Trophoblast cell (in vitro differentiated cells and primary cell): ENCODE measurements at regions not wholly inside any gene's neighbourhood (a gene's known extent, or its start where the extent isn't known, plus 50 kb on each side); places are given as distances from the start of the nearest gene placed in this dataset.

Source experiments
- DNase-seq, 2 donors: peaks; one replicate each; pipeline ENCODE4 v3.0.0-alpha.2; 2016
- H2AFZ ChIP-seq: 2 replicates; pipeline ENCODE4 v1.6.1; 2013; ENCODE audit warnings: low read length, moderate library complexity, mild to moderate bottlenecking; ENCODE audit not compliant: insufficient read depth, poor library complexity
- H2AK5ac ChIP-seq: 2 replicates; pipeline ENCODE4 v1.6.1; 2013; ENCODE audit warnings: mild to moderate bottlenecking, low read length
- H2BK120ac ChIP-seq: 2 replicates; pipeline ENCODE4 v1.6.1; 2013; ENCODE audit warnings: low read length, mild to moderate bottlenecking, moderate library complexity; ENCODE audit not compliant: insufficient read depth, poor library complexity
- H2BK12ac ChIP-seq: 2 replicates; pipeline ENCODE4 v1.6.1; 2013; ENCODE audit warnings: mild to moderate bottlenecking, low read length, moderate library complexity
- H2BK5ac ChIP-seq: 2 replicates; pipeline ENCODE4 v1.6.1; 2013; ENCODE audit warnings: low read length, low read depth, moderate library complexity, mild to moderate bottlenecking; ENCODE audit not compliant: poor library complexity
- H3K14ac ChIP-seq: 2 replicates; pipeline ENCODE4 v1.6.1; 2013; ENCODE audit warnings: mild to moderate bottlenecking, low read length
- H3K18ac ChIP-seq: 2 replicates; pipeline ENCODE4 v1.6.1; 2013; ENCODE audit warnings: mild to moderate bottlenecking, low read length
- H3K23ac ChIP-seq: 2 replicates; pipeline ENCODE4 v1.6.1; 2013; ENCODE audit warnings: low read length
- H3K27ac ChIP-seq: 2 replicates; pipeline ENCODE4 v1.5.1; 2013; ENCODE audit warnings: low read depth, mild to moderate bottlenecking, inconsistent platforms, low read length, moderate library complexity
- H3K27me3 ChIP-seq: 2 replicates; pipeline ENCODE4 v1.6.1; 2013; ENCODE audit warnings: inconsistent platforms, mild to moderate bottlenecking, low read length, moderate library complexity; ENCODE audit not compliant: insufficient read depth
- H3K36me3 ChIP-seq, 2 experiments: 1 replicate in 1 of 2; 2 replicates in 1 of 2; pipeline ENCODE4 v1.6.1; 2013; ENCODE audit warnings: low read length in 2 of 2, mild to moderate bottlenecking in 2 of 2, moderate library complexity in 1 of 2; ENCODE audit not compliant: insufficient read depth in 2 of 2, control insufficient read depth in 1 of 2
- H3K4ac ChIP-seq: 2 replicates; pipeline ENCODE4 v1.6.1; 2013; ENCODE audit warnings: low read depth, mild to moderate bottlenecking, low read length, moderate library complexity
- H3K4me1 ChIP-seq, 2 experiments: 1 replicate in 1 of 2; 2 replicates in 1 of 2; pipeline ENCODE4 v1.6.1; 2013; ENCODE audit warnings: low read length in 2 of 2, mild to moderate bottlenecking in 2 of 2, moderate library complexity in 1 of 2; ENCODE audit not compliant: insufficient read depth in 2 of 2, control insufficient read depth in 1 of 2
- H3K4me2 ChIP-seq: 2 replicates; pipeline ENCODE4 v1.6.1; 2013; ENCODE audit warnings: inconsistent platforms, mild to moderate bottlenecking, low read length, moderate library complexity
- H3K4me3 ChIP-seq: 2 replicates; pipeline ENCODE4 v1.5.1; 2013; ENCODE audit warnings: mild to moderate bottlenecking, low read depth, low read length, inconsistent platforms
- H3K79me1 ChIP-seq: one replicate; pipeline ENCODE4 v1.6.1; 2013; ENCODE audit warnings: low read length
- H3K79me2 ChIP-seq: 2 replicates; pipeline ENCODE4 v1.6.1; 2013; ENCODE audit warnings: low read length, mild to moderate bottlenecking; ENCODE audit not compliant: control insufficient read depth, insufficient read depth, poor library complexity
- H3K9ac ChIP-seq: 2 replicates; pipeline ENCODE4 v1.6.1; 2013; ENCODE audit warnings: mild to moderate bottlenecking, low read length
- H3K9me3 ChIP-seq: 2 replicates; pipeline ENCODE4 v1.6.1; 2013; ENCODE audit warnings: low read depth, mild to moderate bottlenecking, control low read depth, inconsistent platforms, low read length; ENCODE audit not compliant: insufficient read depth
- H4K12ac ChIP-seq: 2 replicates; pipeline ENCODE4 v1.6.1; 2013; ENCODE audit warnings: low read depth, mild to moderate bottlenecking, low read length, moderate library complexity
- H4K8ac ChIP-seq: 2 replicates; pipeline ENCODE4 v1.6.1; 2013; ENCODE audit warnings: low read depth, mild to moderate bottlenecking, low read length, moderate library complexity
- H4K91ac ChIP-seq: one replicate; pipeline ENCODE4 v1.6.1; 2013; ENCODE audit warnings: low read depth, mild to moderate bottlenecking, low read length, moderate library complexity
- WGBS: extraction: QIAGEN DNeasy Blood & Tissue Kit; methylation state at CpG from one replicate; pipeline ENCODE4 v1.1.7; 2013; ENCODE audit warnings: missing lambda C conversion rate; ENCODE audit not compliant: insufficient read length, insufficient coverage; ENCODE audit errors: extremely low coverage; 5-methylcytosine and 5-hydroxymethylcytosine counted together

- no peak for DNase-seq
- no peak overlapping the region for H2BK120ac ChIP-seq
These were observed 471.3 kb upstream of the NRSN1 start for GRCh38 chr6:23654745-23655144.

GRCh38 chr6:23655525-23655924, 470.5 kb upstream of the NRSN1 start:
- Histone ChIP-seq H3K14ac (no peak overlapping the region), H2BK5ac (no peak overlapping the region), H4K12ac (no peak overlapping the region), H3K79me2 (no peaks in the 10 kb centered on the region), H4K8ac (no peak overlapping the region), H3K27ac (no peak overlapping the region), H3K9me3 (no peaks in the 10 kb centered on the region), H2BK120ac (no peak overlapping the region), H2AK5ac (no peak overlapping the region), H3K23ac (no peak overlapping the region), H3K4ac (no peak overlapping the region), H3K9ac (no peak overlapping the region), H2AFZ (no peak overlapping the region), H4K91ac (no peak overlapping the region), H3K4me1 (no peaks in the 10 kb centered on the region), H3K27me3 (no peaks in the 10 kb centered on the region), H3K4me3 (no peak overlapping the region), H3K36me3 (no peaks in the 10 kb centered on the region), H3K79me1 (no peaks in the 10 kb centered on the region), H2BK12ac (no peak overlapping the region), H3K18ac (no peak overlapping the region), H3K4me2 (no peak overlapping the region)
- DNase-seq, result no peak
- WGBS, result no CpG with 5 or more reads among the region's 3 CpGs

More at GRCh38 chr6:23654745-23655144, 471.3 kb upstream of the NRSN1 start:
- H3K4me1 ChIP-seq, result no peaks in the 10 kb centered on the region
- H2AFZ ChIP-seq, result no peak overlapping the region
- WGBS, result no CpG with 5 or more reads among the region's 6 CpGs
- H3K36me3 ChIP-seq, result no peaks in the 10 kb centered on the region
- no peak overlapping the region for H3K18ac ChIP-seq
- no peak overlapping the region for H3K27ac ChIP-seq
- H4K91ac ChIP-seq, result no peak overlapping the region
- H3K9me3 ChIP-seq, result no peaks in the 10 kb centered on the region
- no peaks in the 10 kb centered on the region for H3K27me3 ChIP-seq
- no peaks in the 10 kb centered on the region for H3K79me2 ChIP-seq
- no peak overlapping the region for H4K12ac ChIP-seq
- H2BK12ac ChIP-seq, result no peak overlapping the region
- no peak overlapping the region for H3K23ac ChIP-seq
- no peak overlapping the region for H3K9ac ChIP-seq
- no peak overlapping the region for H3K14ac ChIP-seq
- H3K79me1 ChIP-seq, result no peaks in the 10 kb centered on the region
- no peak overlapping the region for H3K4me3 ChIP-seq
- no peak overlapping the region for H3K4me2 ChIP-seq
- no peak overlapping the region for H4K8ac ChIP-seq
- no peak overlapping the region for H3K4ac ChIP-seq
- no peak overlapping the region for H2BK5ac ChIP-seq
- H2AK5ac ChIP-seq, result no peak overlapping the region

GRCh38 chr6:23656255-23657194, 469.5 kb upstream of the NRSN1 start:
- Histone ChIP-seq H3K9ac (no peak overlapping the region), H3K14ac (no peak overlapping the region), H3K36me3 (no peaks in the 10 kb centered on the region), H3K18ac (no peak overlapping the region), H4K12ac (no peak overlapping the region), H2AFZ (no peak overlapping the region), H3K79me1 (no peaks in the 10 kb centered on the region), H3K4ac (no peak overlapping the region), H4K91ac (no peak overlapping the region), H3K27me3 (no peaks in the 10 kb centered on the region), H3K4me2 (no peak overlapping the region), H2BK12ac (no peak overlapping the region), H2BK120ac (no peak overlapping the region), H3K4me1 (no peaks in the 10 kb centered on the region), H2BK5ac (no peak overlapping the region), H3K23ac (no peak overlapping the region), H3K9me3 (no peaks in the 10 kb centered on the region), H4K8ac (no peak overlapping the region), H3K27ac (no peak overlapping the region), H3K4me3 (no peak overlapping the region), H2AK5ac (no peak overlapping the region), H3K79me2 (no peaks in the 10 kb centered on the region)
- WGBS, result no CpG with 5 or more reads among the region's 14 CpGs
- no peak for DNase-seq

GRCh38 chr6:23659125-23659524, 466.9 kb upstream of the NRSN1 start:
- no peak overlapping the region for H3K4me2 ChIP-seq
- no peaks in the 10 kb centered on the region for H3K36me3 ChIP-seq
- H3K79me1 ChIP-seq, result no peaks in the 10 kb centered on the region

More at GRCh38 chr6:23659125-23659524, 466.9 kb upstream of the NRSN1 start:
- H4K8ac ChIP-seq, result no peak overlapping the region
- DNase-seq, result peak in 1 of 2 donors; percentile 7
- H2AFZ ChIP-seq, result no peak overlapping the region
- H3K27ac ChIP-seq, result no peak overlapping the region
- H3K18ac ChIP-seq, result no peak overlapping the region
- H3K27me3 ChIP-seq, result no peaks in the 10 kb centered on the region
- H4K91ac ChIP-seq, result no peak overlapping the region
- H2BK5ac ChIP-seq, result no peak overlapping the region
- H3K14ac ChIP-seq, result no peak overlapping the region
- no peaks in the 10 kb centered on the region for H3K4me1 ChIP-seq
- no peak overlapping the region for H3K4me3 ChIP-seq
- no peaks in the 10 kb centered on the region for H3K79me2 ChIP-seq
- H3K23ac ChIP-seq, result no peak overlapping the region
- H3K9me3 ChIP-seq, result no peaks in the 10 kb centered on the region
- H2BK12ac ChIP-seq, result no peak overlapping the region
- H3K9ac ChIP-seq, result no peak overlapping the region
- no peak overlapping the region for H4K12ac ChIP-seq
- no peak overlapping the region for H2BK120ac ChIP-seq
- no CpG with 5 or more reads among the region's 2 CpGs for WGBS
- H3K4ac ChIP-seq, result no peak overlapping the region
- no peak overlapping the region for H2AK5ac ChIP-seq
